GM18951 (cell line): ENCODE measurements at regions not wholly inside any gene's neighbourhood (a gene's known extent, or its start where the extent isn't known, plus 50 kb on each side); places are given as distances from the start of the nearest gene placed in this dataset.

Experiments
- POLR2A ChIP-seq: IDR thresholded peaks from 4 replicates; pipeline ENCODE4 v1.6.1; 2011; ENCODE audit warnings: mild to moderate bottlenecking; ENCODE audit not compliant: insufficient read length, insufficient read depth; ENCODE audit errors: extremely low read depth
- in situ Hi-C: fragments of 300-500 bp; cut with MboI; formaldehyde crosslinking; loops from one replicate; pipeline ENCODE4 v1.12.0; 2022; ENCODE audit warnings: low sequenced_read_pairs, mixed read lengths, inconsistent platforms; ENCODE audit not compliant: unreplicated experiment

GRCh38 chr2:207300817-207301216 is 135.1 kb upstream of the KLF7 start:
- no peak for TF ChIP-seq POLR2A
- in situ Hi-C loops = no loop called here

DNA sequence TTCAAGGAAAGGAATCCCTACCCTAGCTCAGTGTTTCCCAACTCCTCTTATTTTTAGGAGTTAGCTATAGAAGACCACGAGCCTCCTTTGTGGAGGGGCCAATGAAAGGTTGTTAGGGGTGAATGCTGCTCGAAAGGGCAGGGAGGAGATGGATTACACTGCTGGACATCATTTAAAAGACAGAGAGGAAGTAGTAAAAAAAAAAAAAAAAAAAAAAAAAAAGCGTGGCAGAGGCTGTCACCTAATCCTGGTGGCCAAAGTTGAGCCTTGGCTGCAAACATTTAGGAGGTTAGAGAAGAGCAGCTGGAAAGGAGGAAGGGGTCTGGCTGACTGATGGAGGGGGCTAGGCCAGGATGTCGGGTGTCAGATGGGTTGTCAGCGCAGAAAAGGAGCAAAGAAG is 139.0 kb upstream of the KLF7 start:
- in situ Hi-C loops = no loop called here
- TF ChIP-seq POLR2A = no peak

GRCh38 chr2:207308519-207309224 is 142.9 kb upstream of the KLF7 start:
- TF ChIP-seq POLR2A = no peak
- in situ Hi-C loops = no loop called here

GRCh38 chr2:207311316-207312005 is 145.7 kb upstream of the KLF7 start:
- no peak for TF ChIP-seq POLR2A
- in situ Hi-C loops = no loop called here

GRCh38 chr2:207312006-207312356 is 146.2 kb upstream of the KLF7 start:
- in situ Hi-C loops = no loop called here
- TF ChIP-seq POLR2A = no peak

DNA sequence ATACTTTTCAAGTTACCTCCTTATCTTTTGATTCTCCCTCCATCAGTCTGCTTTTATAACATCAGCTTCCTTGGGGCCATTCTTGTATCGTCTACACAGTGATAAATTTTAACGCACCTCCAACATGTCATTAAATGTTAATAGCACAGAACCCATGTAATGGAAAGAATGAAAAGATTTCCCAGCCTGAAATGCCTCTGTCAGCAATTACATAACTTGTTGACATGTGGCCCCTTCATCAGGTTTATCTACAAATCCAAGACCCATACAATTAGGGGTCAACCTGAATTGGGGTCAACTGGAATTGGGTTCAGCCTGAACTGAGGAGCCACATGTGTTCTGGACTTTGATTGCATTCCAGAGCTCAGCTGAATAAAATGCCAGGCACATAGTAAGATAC is 148.2 kb upstream of the KLF7 start:
- TF ChIP-seq POLR2A = no peak
- in situ Hi-C loops = no loop called here

GRCh38 chr2:207315131-207315530 is 149.4 kb upstream of the KLF7 start:
- TF ChIP-seq POLR2A = no peak
- in situ Hi-C loops = no loop called here

DNA sequence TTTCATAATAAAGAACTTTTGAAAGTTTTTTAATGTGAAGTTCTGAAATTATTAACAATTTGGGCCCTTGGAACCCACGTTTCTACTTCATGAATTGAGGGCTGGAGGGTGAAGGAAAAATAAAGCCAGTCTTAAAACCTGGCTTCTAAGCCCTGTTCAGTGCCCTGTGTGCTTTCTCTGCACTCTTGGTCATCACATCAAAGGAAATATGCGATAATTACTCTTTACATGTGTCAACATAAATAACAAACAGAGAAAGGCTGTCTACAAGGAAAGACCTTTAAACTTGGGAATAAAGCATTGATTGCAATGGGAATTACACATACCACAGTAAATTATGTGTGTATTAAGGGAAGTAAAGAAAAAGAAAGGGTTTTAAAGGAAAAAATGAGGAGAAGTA is 150.7 kb upstream of the KLF7 start:
- TF ChIP-seq POLR2A = no peak
- in situ Hi-C loops = no loop called here

DNA sequence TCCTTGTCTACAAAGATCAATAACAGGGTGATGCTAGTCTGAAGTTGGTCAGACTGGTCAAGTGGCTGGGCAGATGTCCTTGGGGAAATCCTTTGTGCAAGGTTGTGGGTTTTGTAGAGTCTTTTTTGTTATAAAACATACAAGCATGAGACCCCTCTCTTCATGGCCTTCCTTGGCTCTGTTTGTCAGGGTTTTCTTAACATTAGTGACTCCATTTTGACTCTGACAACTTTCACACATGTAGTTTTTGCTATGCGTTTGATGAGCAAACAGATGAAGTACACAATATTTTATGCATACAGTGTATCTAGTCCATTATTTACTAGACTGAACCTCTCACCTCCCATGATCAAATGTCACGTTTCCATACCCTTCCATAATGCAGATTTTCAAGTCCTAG is 151.2 kb upstream of the KLF7 start:
- in situ Hi-C loops = no loop called here
- TF ChIP-seq POLR2A = no peak

- in situ Hi-C loops = no loop called here
- no peak for TF ChIP-seq POLR2A
Measured at GRCh38 chr2:207317378-207317984, 151.7 kb upstream of the KLF7 start.

- TF ChIP-seq POLR2A = no peak
- in situ Hi-C loops = no loop called here
Measured at GRCh38 chr2:207318181-207318628, 152.5 kb upstream of the KLF7 start.

DNA sequence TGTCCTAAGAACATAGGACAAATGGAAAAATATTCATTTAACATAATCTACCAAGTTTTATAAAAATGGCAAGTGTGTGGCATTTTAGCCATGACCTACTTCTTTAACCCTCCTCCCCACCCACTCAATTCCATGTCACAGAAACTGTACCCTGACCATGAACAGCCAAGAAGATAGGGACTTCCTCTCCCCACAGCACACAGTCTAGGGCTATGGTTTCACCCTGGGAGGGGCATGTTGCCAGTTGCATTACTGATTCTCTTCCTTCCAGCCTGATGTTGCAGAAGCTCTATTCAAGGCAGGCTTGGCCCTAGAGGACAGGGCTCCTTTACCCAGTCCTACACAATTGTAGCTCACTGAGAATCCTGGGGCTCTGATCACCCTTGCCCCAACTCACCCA is 153.6 kb upstream of the KLF7 start:
- in situ Hi-C loops = no loop called here
- no peak for TF ChIP-seq POLR2A

- no peak for TF ChIP-seq POLR2A
- in situ Hi-C loops = no loop called here
Measured at GRCh38 chr2:207320381-207321159, 154.8 kb upstream of the KLF7 start.
